ENCODE measurements at regions not wholly inside any gene's neighbourhood (a gene's known extent, or its start where the extent isn't known, plus 50 kb on each side); places are given as distances from the start of the nearest gene placed in this dataset.

- TF ChIP-seq Cebpa-rat (IDR thresholded peaks at IDR 0.05) = no peak
Observed at GRCh38 chr20:12019715-12020114, 102.0 kb downstream of the BTBD3 start.

GRCh38 chr20:12020846-12021245 lies 103.2 kb downstream of the BTBD3 start:
- no peak overlapping the region for H3K27ac ChIP-seq
- no peaks in the 10 kb centered on the region for H4K20me1 ChIP-seq
- peaks cover 39% of the 10 kb centered on the region for H3K4me1 ChIP-seq
- H3K4me3 ChIP-seq = no peak overlapping the region
- no peak overlapping the region for H3K9ac ChIP-seq
- peak overlapping the region; percentile 36 for H3K4me2 ChIP-seq
- no peaks in the 10 kb centered on the region for H3K36me3 ChIP-seq
- H3K27me3 ChIP-seq = no peaks in the 10 kb centered on the region
- no peak for TF ChIP-seq Cebpa-rat (IDR thresholded peaks at IDR 0.05)
- H3K9me3 ChIP-seq = no peaks in the 10 kb centered on the region

More at GRCh38 chr20:12019715-12020114, 102.0 kb downstream of the BTBD3 start:
- no peak overlapping the region for H3K27ac ChIP-seq
- H3K27me3 ChIP-seq = no peaks in the 10 kb centered on the region
- H3K4me3 ChIP-seq = no peak overlapping the region
- H3K9me3 ChIP-seq = no peaks in the 10 kb centered on the region
- no peak overlapping the region for H3K9ac ChIP-seq
- H3K36me3 ChIP-seq = no peaks in the 10 kb centered on the region
- no peak overlapping the region for H3K4me2 ChIP-seq
- no peaks in the 10 kb centered on the region for H4K20me1 ChIP-seq
- peaks cover 39% of the 10 kb centered on the region for H3K4me1 ChIP-seq

GRCh38 chr20:12022126-12022525 lies 104.4 kb downstream of the BTBD3 start:
- Histone ChIP-seq H3K36me3 (no peaks in the 10 kb centered on the region), H3K4me3 (no peak overlapping the region), H3K4me1 (peaks cover 39% of the 10 kb centered on the region), H3K27me3 (no peaks in the 10 kb centered on the region), H3K27ac (no peak overlapping the region), H3K4me2 (0 out of 2 replicates have a peak overlapping the region, but pooled peaks have one; percentile 9), H3K9ac (no peak overlapping the region), H3K9me3 (no peaks in the 10 kb centered on the region), H4K20me1 (no peaks in the 10 kb centered on the region)
- TF ChIP-seq Cebpa-rat (IDR thresholded peaks at IDR 0.05) = no peak

- Histone ChIP-seq H3K4me3 (no peak overlapping the region), H3K9me3 (no peaks in the 10 kb centered on the region), H3K27ac (peak overlapping the region; percentile 38), H3K36me3 (no peaks in the 10 kb centered on the region), H3K27me3 (no peaks in the 10 kb centered on the region), H4K20me1 (no peaks in the 10 kb centered on the region), H3K4me2 (peak overlapping the region; percentile 67), H3K9ac (no peak overlapping the region), H3K4me1 (peaks cover 39% of the 10 kb centered on the region)
- no peak for TF ChIP-seq Cebpa-rat (IDR thresholded peaks at IDR 0.05)
Observed at GRCh38 chr20:12023194-12023795, 105.6 kb downstream of the BTBD3 start.

- no peak overlapping the region for H3K4me2 ChIP-seq
- peaks cover 3% of the 10 kb centered on the region for H3K4me1 ChIP-seq
- TF ChIP-seq Cebpa-rat (IDR thresholded peaks at IDR 0.05) = no peak
- no peaks in the 10 kb centered on the region for H3K36me3 ChIP-seq
- H3K27ac ChIP-seq = no peak overlapping the region
- H3K4me3 ChIP-seq = no peak overlapping the region
- H4K20me1 ChIP-seq = no peaks in the 10 kb centered on the region
- no peaks in the 10 kb centered on the region for H3K9me3 ChIP-seq
- no peak overlapping the region for H3K9ac ChIP-seq
- no peaks in the 10 kb centered on the region for H3K27me3 ChIP-seq
Observed at GRCh38 chr20:12028771-12029170, 111.1 kb downstream of the BTBD3 start.

- Histone ChIP-seq H3K9ac (no peak overlapping the region), H3K4me1 (no peaks in the 10 kb centered on the region), H3K27ac (no peak overlapping the region), H3K4me2 (no peak overlapping the region), H4K20me1 (no peaks in the 10 kb centered on the region), H3K9me3 (no peaks in the 10 kb centered on the region), H3K27me3 (no peaks in the 10 kb centered on the region), H3K4me3 (no peak overlapping the region), H3K36me3 (no peaks in the 10 kb centered on the region)
- TF ChIP-seq Cebpa-rat (IDR thresholded peaks at IDR 0.05) = no peak
Observed at GRCh38 chr20:12030470-12030869, 112.8 kb downstream of the BTBD3 start.

GRCh38 chr20:12036142-12036541 lies 118.4 kb downstream of the BTBD3 start:
- Histone ChIP-seq H3K27ac (no peak overlapping the region), H4K20me1 (no peaks in the 10 kb centered on the region), H3K36me3 (no peaks in the 10 kb centered on the region), H3K9me3 (no peaks in the 10 kb centered on the region), H3K27me3 (no peaks in the 10 kb centered on the region), H3K4me2 (no peak overlapping the region), H3K4me1 (peaks cover 4% of the 10 kb centered on the region; the same call in 1 of the 2 replicates), H3K9ac (no peak overlapping the region), H3K4me3 (no peak overlapping the region)
- no peak for TF ChIP-seq Cebpa-rat (IDR thresholded peaks at IDR 0.05)

- Histone ChIP-seq H3K4me2 (no peak overlapping the region), H3K27me3 (no peaks in the 10 kb centered on the region), H3K27ac (no peak overlapping the region), H3K9me3 (no peaks in the 10 kb centered on the region), H3K9ac (no peak overlapping the region), H4K20me1 (no peaks in the 10 kb centered on the region), H3K36me3 (no peaks in the 10 kb centered on the region), H3K4me1 (peaks cover 4% of the 10 kb centered on the region; the same call in 1 of the 2 replicates), H3K4me3 (no peak overlapping the region)
- TF ChIP-seq Cebpa-rat (IDR thresholded peaks at IDR 0.05) = no peak
Observed at GRCh38 chr20:12037521-12037920, 119.8 kb downstream of the BTBD3 start.

GRCh38 chr20:12040261-12040660 lies 122.6 kb downstream of the BTBD3 start:
- H3K4me2 ChIP-seq = no peak overlapping the region
- peaks cover 13% of the 10 kb centered on the region for H3K4me1 ChIP-seq
- H3K36me3 ChIP-seq = no peaks in the 10 kb centered on the region
- no peak for TF ChIP-seq Cebpa-rat (IDR thresholded peaks at IDR 0.05)
- no peaks in the 10 kb centered on the region for H3K9me3 ChIP-seq
- no peak overlapping the region for H3K9ac ChIP-seq
- H4K20me1 ChIP-seq = no peaks in the 10 kb centered on the region
- no peak overlapping the region for H3K4me3 ChIP-seq
- no peak overlapping the region for H3K27ac ChIP-seq
- no peaks in the 10 kb centered on the region for H3K27me3 ChIP-seq

GRCh38 chr20:12044969-12045368 lies 127.3 kb downstream of the BTBD3 start:
- H3K27ac ChIP-seq = no peak overlapping the region
- H3K4me1 ChIP-seq = peaks cover 9% of the 10 kb centered on the region
- no peaks in the 10 kb centered on the region for H3K9me3 ChIP-seq
- no peaks in the 10 kb centered on the region for H3K27me3 ChIP-seq
- H4K20me1 ChIP-seq = no peaks in the 10 kb centered on the region
- no peak overlapping the region for H3K4me2 ChIP-seq
- H3K9ac ChIP-seq = no peak overlapping the region
- TF ChIP-seq Cebpa-rat (IDR thresholded peaks at IDR 0.05) = no peak
- no peak overlapping the region for H3K4me3 ChIP-seq
- H3K36me3 ChIP-seq = no peaks in the 10 kb centered on the region

Data from BLaER1 (cell line).